ENCODE measurements at regions not wholly inside any gene's neighbourhood (a gene's known extent, or its start where the extent isn't known, plus 50 kb on each side); places are given as distances from the start of the nearest gene placed in this dataset.
"Not testable (repeated sequence)": the region's sequence is repeated elsewhere in the genome, so short reads cannot be mapped to it uniquely, and the experiment has no call there.

GRCh38 chr9:32200241-32200640, 184.2 kb upstream of the ACO1 start:
- no peak for FAIRE-seq

DNA sequence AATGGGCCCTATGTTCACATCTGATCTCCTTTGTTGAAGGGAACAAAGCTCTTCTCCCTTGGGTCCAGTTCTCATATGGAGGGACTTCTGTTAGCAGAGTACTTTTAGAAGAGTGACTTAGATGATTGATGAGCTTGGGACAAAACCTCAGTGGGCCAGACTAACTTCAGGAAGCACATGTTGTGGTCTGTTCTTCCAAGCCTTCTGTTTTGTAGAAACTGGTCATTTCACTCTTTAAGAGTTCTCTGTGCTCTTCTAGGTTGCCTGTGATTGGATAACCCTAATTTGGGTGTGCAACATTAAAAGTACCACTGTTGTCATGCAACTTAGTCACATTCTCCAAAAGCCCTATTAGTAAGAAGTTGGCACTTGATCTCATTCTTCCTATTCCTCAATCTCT, 183.5 kb upstream of the ACO1 start:
- FAIRE-seq = no peak

DNA sequence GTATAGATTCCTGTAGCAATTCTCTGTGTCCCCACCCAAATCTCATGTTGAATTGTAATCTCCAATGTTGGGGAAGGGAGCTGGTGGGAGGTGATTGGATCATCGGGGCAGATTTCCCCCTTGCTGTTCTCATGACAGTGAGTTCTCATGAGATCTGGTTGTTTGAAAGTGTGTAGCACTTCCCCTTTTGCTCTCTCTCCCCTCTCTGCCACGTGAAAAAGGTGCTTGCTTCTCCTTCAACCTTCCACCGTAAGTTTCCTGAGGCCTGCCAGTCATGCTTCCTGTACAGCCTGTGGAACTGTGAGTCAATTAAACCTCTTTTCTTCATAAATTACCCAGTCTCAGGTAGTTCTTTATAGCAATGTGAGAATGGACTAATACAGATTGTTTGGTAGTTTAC, 175.3 kb upstream of the ACO1 start:
- not testable (repeated sequence) for FAIRE-seq

GRCh38 chr9:32218100-32218767, 166.2 kb upstream of the ACO1 start:
- FAIRE-seq = no peak

DNA sequence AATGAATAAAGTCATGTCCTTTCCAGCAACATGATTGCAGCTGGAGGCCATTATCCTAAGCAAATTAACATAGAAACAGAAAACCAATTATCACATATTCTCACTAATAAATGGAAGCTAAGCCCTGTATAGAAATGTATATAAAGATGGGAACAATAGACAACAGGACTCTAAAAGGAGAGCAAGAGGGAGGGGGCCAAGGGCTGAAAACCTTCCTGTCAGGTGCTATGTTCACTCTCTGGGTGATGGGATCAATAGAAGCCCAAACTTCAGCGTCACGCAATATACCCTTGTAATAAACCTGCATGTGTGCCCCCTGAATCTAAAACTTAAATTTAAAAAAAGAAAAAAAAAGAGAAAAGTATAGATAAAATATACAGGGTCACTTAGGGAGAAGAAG, 163.7 kb upstream of the ACO1 start:
- no peak for FAIRE-seq

GRCh38 chr9:32234451-32234850, 150.0 kb upstream of the ACO1 start:
- FAIRE-seq = no peak

DNA sequence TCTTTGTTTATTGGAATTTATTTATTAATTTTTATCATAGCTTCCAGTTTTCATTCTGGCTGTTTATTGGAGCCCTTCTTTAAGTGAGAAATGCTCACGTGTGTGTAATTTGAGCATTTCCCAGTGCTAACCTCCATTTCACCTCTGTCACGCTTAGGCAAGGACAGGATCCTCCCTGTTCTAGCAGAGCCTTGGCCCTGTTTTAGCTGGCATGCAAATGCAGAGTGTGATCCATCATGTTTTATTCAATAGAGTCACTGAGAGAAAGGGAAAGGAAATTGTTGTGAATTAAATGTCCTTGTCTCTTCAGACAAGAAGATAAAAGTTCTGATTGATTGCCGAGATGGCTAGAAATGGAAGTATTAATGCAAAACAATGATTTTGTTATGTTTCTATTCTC, 137.3 kb upstream of the ACO1 start:
- no peak for FAIRE-seq

- no peak for FAIRE-seq
Measured at GRCh38 chr9:32248189-32248712, 136.2 kb upstream of the ACO1 start.

GRCh38 chr9:32251539-32251938, 132.9 kb upstream of the ACO1 start:
- FAIRE-seq = peak; percentile 88

GRCh38 chr9:32253731-32254130, 130.7 kb upstream of the ACO1 start:
- no peak for FAIRE-seq

DNA sequence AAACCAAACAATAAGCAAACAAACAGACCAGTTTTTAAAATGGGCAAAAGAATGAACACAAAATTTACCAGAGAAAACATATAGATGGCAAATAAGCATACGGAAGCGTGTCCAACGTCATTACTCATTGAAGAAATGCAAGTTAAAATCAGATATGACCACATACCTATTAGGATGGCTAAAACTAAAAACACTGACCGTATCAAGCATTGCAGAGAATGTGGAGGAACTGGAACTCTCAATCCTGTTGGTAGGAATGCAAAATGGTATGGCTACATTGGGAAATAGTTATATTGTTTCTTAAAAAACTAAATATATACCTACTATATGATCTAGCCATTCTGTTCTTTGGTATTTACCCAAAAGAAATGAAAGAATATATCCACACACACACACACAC, 129.4 kb upstream of the ACO1 start:
- no peak for FAIRE-seq

DNA sequence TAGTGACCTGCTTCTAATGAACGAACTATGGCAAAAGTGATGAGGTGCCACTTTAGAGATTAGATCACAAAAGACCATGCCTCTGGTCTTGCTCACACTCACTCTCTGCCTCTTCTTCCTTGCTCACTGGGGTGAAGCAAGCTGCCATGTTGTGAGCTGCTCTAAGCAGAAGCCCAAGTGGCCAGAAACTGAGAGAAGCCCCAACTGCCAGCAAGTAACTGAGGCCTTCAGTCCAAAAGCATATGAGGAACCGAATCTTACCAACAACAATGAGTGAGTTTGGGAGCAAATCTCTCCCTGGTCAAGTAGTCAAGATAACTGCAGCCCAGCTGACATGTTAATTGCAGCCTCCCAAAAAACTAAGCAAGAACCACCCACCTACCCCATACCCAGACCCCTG, 126.0 kb upstream of the ACO1 start:
- FAIRE-seq = no peak

DNA sequence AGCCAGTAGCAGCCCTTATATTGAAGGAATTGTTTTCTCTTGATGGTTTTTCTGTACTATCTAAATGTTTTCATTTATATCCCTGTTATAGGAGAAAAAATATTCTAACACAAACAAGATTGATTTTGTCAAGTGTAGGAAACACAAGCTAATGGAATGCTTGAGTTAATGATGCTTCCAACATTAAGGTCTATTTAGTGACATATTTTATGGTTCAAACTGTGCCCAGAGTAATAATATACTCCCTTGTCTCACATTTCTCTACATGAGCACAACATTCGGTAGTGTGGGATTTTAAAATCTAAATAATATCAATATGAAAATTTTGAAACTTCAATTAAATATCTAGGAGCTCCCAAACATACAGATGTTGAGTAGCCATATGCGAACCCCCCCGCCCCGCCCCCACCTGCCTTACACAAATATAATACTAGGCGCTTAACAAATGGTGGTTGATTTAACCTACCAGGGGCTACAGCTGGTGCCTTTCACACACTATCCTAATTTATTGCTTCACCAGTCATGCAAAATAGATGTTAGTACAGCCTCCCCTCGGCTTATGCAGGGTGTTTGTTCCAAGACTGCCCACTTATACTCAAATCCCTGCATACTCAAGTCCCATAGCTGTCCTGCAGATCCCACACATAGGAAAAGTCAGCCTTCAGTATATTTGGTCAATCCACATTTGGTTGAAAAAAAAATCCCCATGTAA, 124.1 kb upstream of the ACO1 start:
- no peak for FAIRE-seq

- no peak for FAIRE-seq
Measured at GRCh38 chr9:32264170-32264864, 120.1 kb upstream of the ACO1 start.

DNA sequence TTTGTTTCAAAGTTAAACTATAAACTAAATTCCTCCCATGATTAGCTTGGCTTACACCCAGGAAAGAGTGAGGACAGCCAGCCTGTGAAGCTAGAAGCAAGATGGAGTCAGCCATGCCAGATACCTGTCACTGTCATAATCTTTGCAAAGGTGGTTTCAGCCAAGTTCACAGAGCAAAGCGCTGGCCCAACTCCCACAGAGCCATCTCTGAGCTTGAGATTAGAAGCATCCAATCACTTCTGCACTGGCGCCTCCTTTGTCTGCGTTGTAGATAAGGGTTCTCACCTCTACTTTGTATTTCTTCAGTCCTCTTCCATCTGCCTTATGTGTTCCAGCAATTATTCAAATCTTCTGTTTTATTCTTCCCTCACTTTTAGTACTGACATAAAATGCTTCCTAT, 119.4 kb upstream of the ACO1 start:
- no peak for FAIRE-seq

- FAIRE-seq = no peak
Measured at GRCh38 chr9:32278991-32279390, 105.5 kb upstream of the ACO1 start.

DNA sequence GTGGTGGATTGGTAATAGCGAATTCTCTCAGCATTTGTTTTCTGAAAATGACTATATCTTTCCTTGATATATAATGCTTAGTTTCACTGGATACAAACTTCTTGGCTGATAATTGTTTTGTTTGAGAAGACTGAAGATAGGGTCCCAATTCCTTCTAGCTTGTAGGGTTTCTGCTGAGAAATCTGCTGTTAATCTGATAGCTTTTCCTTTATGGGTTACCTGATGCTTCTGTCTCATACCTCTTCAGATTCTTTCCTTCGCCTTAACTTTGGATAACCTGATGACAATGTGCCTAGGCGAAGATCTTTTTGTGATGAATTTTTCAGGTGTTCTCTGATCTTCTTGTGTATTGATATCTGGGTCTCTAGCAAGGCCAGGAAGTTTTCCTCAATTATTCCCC, 94.7 kb upstream of the ACO1 start:
- FAIRE-seq = no peak

DNA sequence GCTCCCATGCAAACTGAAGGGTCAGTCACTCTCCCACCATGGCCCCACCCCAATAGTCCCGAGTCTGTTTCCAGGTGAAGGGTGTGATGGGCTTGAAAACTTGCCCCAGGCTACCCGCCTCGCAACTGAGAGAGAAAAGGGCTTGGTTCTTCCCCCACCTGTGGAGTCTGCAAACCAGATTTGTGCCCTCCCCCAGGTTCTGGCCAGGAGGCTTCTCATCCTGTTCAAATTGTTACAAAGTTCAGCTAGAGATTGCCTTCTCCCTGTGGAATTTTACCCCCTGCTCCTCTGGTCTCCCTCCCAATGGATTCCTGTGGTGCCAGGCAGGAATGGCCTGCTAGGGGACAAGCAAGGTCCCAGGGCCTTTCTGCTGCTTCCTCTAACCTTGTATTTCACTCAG, 93.1 kb upstream of the ACO1 start:
- no peak for FAIRE-seq

- FAIRE-seq = no peak
Measured at GRCh38 chr9:32292611-32293010, 91.8 kb upstream of the ACO1 start.

- no peak for FAIRE-seq
Measured at GRCh38 chr9:32293091-32293490, 91.4 kb upstream of the ACO1 start.

- FAIRE-seq = no peak
Measured at GRCh38 chr9:32294106-32294505, 90.3 kb upstream of the ACO1 start.

DNA sequence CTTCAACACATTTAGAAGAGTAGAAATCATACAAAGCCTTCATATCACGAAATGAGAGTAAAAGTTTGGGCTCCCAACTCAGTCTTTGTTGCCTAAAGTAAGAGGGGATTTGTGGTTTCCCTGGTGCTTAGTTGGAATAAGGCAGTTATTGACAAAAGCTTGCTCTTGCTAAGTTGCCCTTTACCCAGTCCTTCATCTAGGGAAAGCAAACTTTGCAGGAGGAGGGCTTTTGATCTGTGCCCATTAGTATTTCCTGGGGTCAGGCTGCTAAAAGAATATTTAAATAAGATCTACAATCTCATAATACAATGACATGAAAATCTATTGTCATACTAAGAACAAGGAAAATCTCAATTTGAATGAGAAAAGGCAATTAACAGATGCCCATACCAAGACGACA, 84.1 kb upstream of the ACO1 start:
- no peak for FAIRE-seq

DNA sequence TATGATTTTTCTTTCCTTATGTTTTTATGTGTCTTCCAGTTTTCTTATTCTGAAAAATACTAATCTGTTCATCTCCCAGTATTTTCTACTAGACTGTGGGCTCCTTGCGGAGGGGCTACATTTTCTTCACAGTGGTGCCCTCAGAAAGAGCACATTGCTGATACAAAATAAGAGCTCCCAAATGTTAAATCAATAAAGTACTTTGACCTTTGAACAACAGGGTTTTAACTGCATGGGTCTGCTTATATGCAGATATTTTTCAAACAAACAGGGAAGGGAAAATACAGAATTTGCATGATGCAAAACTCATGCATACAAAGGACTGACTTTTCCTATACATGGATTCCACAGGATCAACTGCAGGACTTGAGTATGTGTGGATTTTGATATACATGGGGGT, 79.9 kb upstream of the ACO1 start:
- no peak for FAIRE-seq

- FAIRE-seq = no peak
Measured at GRCh38 chr9:32306006-32306405, 78.4 kb upstream of the ACO1 start.

All from islet of Langerhans (tissue), 1 donor.